ENCODE measurements at regions not wholly inside any gene's neighbourhood (a gene's known extent, or its start where the extent isn't known, plus 50 kb on each side); places are given as distances from the start of the nearest gene placed in this dataset.
"Not testable (repeated sequence)": the region's sequence is repeated elsewhere in the genome, so short reads cannot be mapped to it uniquely, and the experiment has no call there.

- DNase-seq = no peak
These were observed 51.4 kb downstream of the SLC41A2 start for GRCh38 chr12:104906695-104907094.

- not testable (repeated sequence) for DNase-seq
These were observed 52.6 kb downstream of the SLC41A2 start for GRCh38 chr12:104905446-104905845.

GRCh38 chr12:104903648-104904423 is 54.3 kb downstream of the SLC41A2 start:
- peak; percentile 5 for DNase-seq

DNA sequence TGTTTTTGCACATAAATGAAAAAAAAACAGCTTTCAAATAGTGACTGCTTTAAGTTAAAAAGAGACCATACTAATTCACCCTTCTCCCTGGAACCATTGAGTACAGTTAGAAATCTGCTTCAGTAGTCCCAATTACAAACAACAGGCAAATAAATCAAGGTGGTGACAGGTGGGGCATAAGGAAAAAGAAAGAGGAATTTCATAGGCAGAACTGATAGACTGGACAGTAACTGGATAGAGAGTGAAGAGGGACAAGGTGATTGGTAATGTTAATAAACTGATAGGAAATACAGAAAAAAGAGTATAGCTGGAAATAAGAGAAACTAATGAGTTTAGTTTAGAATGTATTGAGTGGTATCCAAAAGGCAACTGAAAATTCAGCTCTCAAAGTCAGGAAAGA is 56.0 kb downstream of the SLC41A2 start:
- DNase-seq = no peak

- no peak for DNase-seq
These were observed 61.4 kb downstream of the SLC41A2 start for GRCh38 chr12:104896710-104897109.

- DNase-seq = no peak
These were observed 61.9 kb downstream of the SLC41A2 start for GRCh38 chr12:104896146-104896545.

- DNase-seq = no peak
These were observed 62.7 kb downstream of the SLC41A2 start for GRCh38 chr12:104895415-104895814.

GRCh38 chr12:104890476-104891096 is 67.5 kb downstream of the SLC41A2 start:
- DNase-seq = no peak

DNA sequence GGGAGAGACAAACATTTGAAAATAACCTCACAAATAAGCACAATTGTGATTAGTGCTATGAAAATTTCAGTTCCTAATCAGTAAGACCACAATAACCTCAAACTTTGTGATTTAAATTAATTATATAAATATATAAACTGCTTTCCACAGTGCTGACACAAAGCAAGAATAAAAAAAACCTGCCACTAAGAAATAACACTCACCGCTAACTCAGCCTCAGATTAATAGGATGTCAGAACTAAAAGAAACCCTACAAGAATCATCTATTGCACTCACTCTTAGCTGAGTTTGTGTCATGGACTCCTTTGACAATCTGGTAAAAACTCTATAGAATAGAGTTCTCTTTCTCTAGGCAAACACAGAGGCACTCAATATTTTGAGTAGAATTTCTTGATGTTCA is 68.4 kb downstream of the SLC41A2 start:
- DNase-seq = no peak

DNA sequence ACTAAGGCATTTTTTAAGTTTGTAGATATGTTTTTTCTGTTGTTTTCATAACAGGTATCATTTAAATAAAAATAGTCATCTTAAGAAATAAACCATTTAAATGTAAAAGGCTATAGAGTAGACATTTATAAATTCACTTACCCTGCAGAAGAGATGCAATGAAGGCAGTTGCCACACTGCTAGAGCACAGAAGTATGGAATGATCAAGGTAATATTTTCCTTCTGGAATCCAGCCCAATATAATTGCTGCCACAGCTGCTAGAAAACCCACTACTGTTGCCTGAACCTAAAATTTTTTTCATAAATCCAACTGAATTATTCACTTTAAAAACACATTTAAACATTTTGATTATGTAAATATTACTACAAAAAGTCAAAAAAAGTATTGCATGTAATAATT is 69.2 kb downstream of the SLC41A2 start:
- DNase-seq = no peak

GRCh38 chr12:104888481-104888880 is 69.6 kb downstream of the SLC41A2 start:
- DNase-seq = no peak

GRCh38 chr12:104887452-104887851 is 70.6 kb downstream of the SLC41A2 start:
- DNase-seq = no peak

DNA sequence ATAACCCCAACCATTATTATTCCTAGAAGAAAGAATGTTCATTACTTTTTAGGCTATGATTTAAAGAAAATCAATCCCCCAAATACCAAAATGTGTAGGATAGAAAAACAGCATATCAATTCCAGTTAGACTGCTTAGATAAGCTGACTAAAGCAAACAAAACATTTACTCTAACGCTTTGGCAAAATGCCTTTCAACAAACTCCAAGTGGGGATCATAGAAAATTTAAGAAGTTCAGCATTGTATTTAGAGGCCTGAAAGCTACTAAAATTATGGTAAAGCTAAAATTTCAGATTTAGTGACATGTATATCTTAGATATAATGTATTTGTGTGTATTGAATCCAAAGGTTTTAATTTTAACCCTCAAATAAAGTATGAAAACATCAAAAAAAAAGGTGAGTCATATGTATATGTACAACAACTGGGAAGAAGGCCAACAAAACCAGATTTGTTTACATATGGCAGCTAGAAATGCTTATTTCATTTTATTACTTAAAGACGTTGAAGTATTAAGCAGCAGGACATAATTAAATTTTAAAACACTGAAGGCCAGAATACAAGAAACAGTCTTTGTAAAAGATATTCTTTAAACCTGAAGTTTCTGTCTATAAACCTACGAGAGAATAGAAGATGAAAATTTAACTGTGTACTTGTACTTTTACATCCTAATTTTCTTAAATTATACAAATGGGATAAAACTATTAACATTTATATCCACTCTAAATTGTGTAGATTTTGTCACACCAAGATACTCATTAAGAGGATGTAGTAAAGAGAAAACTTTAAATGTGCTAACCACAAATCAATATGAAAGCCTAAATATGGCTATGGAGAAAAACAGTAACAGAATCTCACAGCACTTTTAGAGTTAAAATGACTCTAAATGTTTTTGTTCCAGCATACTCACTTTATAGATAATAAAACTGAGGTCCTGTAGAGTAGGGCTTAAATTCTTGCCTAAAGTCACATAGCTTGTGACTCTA is 71.4 kb downstream of the SLC41A2 start:
- DNase-seq = peak; percentile 30

DNA sequence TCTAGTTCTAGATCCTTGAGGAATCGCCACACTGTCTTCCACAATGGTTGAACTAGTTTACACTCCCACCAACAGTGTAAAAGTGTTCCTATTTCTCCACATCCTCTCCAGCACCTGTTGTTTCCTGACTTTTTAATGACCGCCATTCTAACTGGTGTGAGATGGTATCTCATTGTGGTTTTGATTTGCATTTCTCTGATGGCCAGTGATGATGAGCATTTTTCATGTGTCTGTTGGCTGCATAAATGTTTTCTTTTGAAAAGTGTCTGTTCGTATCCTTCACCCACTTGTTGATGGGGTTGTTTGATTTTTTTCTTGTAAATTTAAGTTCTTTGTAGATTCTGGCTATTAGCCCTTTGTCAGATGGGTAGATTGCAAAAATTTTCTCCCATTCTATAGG is 79.2 kb downstream of the SLC41A2 start:
- DNase-seq = not testable (repeated sequence)

DNA sequence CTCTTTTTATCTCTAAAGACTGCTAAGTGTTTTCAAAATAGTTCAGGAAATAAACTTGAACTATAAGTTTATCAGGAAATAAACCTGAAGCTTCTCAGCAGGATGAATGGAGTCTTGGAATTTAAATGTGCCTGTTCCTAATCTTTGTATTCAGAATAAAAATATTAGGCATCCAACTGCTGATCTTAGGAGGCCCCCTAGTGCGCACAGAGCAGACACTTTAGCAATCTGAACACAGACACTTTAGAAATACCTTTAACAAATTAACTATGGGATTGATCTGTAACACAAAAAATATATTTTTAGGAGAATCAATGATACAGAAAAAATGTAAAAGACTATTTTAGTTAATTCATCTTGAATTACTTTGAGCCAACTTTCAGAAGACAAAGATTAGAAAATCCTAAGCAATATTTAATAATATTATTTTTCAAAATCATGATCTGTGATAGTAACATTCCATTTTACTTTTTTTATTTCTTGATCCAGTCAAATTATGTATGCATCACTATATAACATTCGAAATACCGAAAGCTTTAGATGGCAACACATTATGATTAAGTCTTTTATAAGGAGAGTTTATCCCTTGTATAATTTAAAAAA is 80.9 kb downstream of the SLC41A2 start:
- peak; percentile 75 for DNase-seq

GRCh38 chr12:104873374-104873773 is 84.7 kb downstream of the SLC41A2 start:
- DNase-seq = no peak

- no peak for DNase-seq
These were observed 87.3 kb downstream of the SLC41A2 start for GRCh38 chr12:104870797-104871196.

DNA sequence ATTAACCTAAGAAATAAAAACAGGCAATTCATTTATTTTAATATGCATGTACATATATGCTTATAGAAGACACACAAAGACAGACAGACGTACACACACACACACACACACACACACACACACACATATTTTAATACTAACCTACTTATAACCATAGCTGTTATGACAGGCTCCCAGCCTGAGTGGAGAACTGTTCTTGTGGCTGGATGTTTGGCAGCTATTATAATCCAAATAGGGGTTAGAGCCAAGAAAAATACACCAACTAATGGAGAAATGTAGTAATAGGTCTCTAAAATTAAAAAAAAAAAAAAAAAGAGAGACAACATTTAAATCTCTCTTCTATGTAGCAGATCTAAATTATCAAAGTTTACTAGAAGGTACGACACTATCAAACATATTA is 91.8 kb downstream of the SLC41A2 start:
- DNase-seq = peak; percentile 18

DNA sequence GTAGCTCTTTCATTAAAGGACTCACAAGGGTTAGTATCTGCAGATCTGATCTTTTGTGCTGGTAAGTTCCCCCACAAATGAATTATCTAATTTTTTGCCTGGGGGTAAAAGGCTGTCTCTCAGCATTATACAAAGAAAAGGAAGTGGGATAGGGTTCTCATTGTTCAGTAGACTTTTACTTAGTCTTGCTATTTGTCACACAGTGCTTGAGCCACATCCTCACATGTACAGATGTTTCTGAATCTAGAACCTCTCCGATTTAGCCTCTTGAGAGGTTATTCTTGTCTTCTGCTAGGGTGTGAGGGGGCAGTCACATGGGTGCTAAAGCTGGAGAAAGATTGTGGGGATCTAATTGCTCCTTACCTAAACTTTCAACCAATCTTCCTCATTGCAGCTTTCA is 93.0 kb downstream of the SLC41A2 start:
- DNase-seq = no peak

DNA sequence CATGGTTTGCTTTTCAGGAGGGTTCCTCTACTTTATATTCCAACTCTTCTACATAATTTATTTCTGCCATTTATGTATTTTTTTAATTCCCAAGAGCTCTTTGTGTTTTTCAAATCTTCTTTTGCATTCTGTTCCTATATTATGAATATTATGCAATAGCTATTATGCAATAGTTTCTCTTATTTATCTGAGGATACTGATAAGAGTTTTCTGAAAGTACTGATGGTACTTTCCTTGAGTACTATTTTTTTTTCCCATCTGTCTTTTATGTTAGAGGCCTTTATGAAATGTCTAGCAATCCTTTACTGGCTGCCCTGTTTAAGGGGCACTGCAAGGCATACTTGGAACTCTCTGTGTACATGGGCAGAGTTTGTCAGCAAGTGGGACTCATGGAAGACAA is 93.4 kb downstream of the SLC41A2 start:
- no peak for DNase-seq

DNA sequence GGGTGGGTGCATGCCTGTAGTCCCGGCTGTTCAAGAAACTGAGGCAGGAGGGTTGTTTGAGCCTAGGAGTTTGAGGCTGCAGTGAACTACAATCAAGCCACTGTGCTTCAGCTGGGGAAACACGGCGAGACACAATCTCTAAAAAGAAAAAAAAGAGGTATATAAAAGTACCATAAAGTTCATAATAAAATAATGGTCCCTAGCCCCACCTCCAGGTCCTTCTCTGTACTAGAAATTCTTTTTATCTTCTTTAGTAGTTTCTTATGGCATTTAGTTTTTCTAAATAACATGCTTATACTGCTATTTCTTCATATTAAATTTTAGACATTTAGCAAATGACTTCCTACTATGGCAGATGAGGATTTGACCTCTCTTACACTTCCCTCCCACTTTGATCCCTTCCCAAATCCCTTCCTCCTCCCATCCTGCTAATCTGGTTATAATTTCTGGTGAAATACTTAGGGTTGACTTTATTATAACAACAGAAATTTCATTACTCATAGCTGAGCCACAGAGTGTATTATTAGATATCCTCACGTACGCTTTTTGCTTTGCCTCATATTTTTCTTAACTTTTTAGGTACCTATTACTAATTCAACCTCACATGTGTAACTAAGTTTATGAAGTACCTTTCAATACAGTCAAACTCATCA is 94.7 kb downstream of the SLC41A2 start:
- no peak for DNase-seq

Data from eye (tissue), 1 donor.